Memory B cell (primary cell): ENCODE measurements at regions not wholly inside any gene's neighbourhood (a gene's known extent, or its start where the extent isn't known, plus 50 kb on each side); places are given as distances from the start of the nearest gene placed in this dataset.

Experiments
- ATAC-seq: fragments of 150-1000 bp; cut with Tn5 transposase; 2 replicates; pipeline ENCODE4 v1.10.0; 2021; ENCODE audit warnings: low read depth, mild to moderate bottlenecking, moderate library complexity
- DNase-seq, 2 donors: peaks; one replicate each; pipeline ENCODE4 v3.0.0; 2022; ENCODE audit warnings: low spot score in 2 of 2
- H3K27ac Mint-ChIP-seq: one replicate; pipeline ENCODE4 v1.8.0; 2022; ENCODE audit warnings: mild to moderate bottlenecking, moderate library complexity, mixed read lengths
- H3K27me3 Mint-ChIP-seq: one replicate; pipeline ENCODE4 v1.8.0; 2022; ENCODE audit warnings: mixed read lengths
- H3K36me3 Mint-ChIP-seq: one replicate; pipeline ENCODE4 v1.8.0; 2022; ENCODE audit warnings: mild to moderate bottlenecking, mixed read lengths
- H3K4me1 Mint-ChIP-seq: one replicate; pipeline ENCODE4 v1.8.0; 2022; ENCODE audit warnings: mixed read lengths
- H3K4me3 Mint-ChIP-seq: one replicate; pipeline ENCODE4 v1.8.0; 2022; ENCODE audit warnings: mild to moderate bottlenecking, moderate library complexity, mixed read lengths
- H3K9me3 Mint-ChIP-seq: one replicate; pipeline ENCODE4 v1.8.0; 2022; ENCODE audit warnings: mixed read lengths

- no peak overlapping the region for H3K27ac Mint-ChIP-seq
- H3K9me3 Mint-ChIP-seq, result no peaks in the 10 kb centered on the region
- H3K36me3 Mint-ChIP-seq, result no peaks in the 10 kb centered on the region
- no peak for ATAC-seq
- no peak overlapping the region for H3K4me3 Mint-ChIP-seq
- DNase-seq, result no peak
- no peaks in the 10 kb centered on the region for H3K4me1 Mint-ChIP-seq
- no peaks in the 10 kb centered on the region for H3K27me3 Mint-ChIP-seq
Observed at GRCh38 chr4:130172156-130172555, 1076.2 kb downstream of the C4orf33 start.

- Mint-ChIP-seq H3K27me3 (no peaks in the 10 kb centered on the region), H3K4me1 (no peaks in the 10 kb centered on the region), H3K4me3 (no peak overlapping the region), H3K9me3 (no peaks in the 10 kb centered on the region), H3K27ac (no peak overlapping the region), H3K36me3 (no peaks in the 10 kb centered on the region)
- ATAC-seq (no peak), DNase-seq (no peak)
Observed at GRCh38 chr4:130178106-130178505, 1082.2 kb downstream of the C4orf33 start.

GRCh38 chr4:130183096-130183495 lies 1087.1 kb downstream of the C4orf33 start:
- no peak overlapping the region for H3K4me3 Mint-ChIP-seq
- H3K27me3 Mint-ChIP-seq, result no peaks in the 10 kb centered on the region
- H3K9me3 Mint-ChIP-seq, result no peaks in the 10 kb centered on the region
- H3K36me3 Mint-ChIP-seq, result no peaks in the 10 kb centered on the region
- H3K27ac Mint-ChIP-seq, result no peak overlapping the region
- DNase-seq (no peak), ATAC-seq (no peak)
- no peaks in the 10 kb centered on the region for H3K4me1 Mint-ChIP-seq

GRCh38 chr4:130183766-130184165 lies 1087.8 kb downstream of the C4orf33 start:
- no peaks in the 10 kb centered on the region for H3K4me1 Mint-ChIP-seq
- no peaks in the 10 kb centered on the region for H3K27me3 Mint-ChIP-seq
- no peak for DNase-seq
- no peak overlapping the region for H3K4me3 Mint-ChIP-seq
- ATAC-seq, result no peak
- H3K27ac Mint-ChIP-seq, result no peak overlapping the region
- H3K9me3 Mint-ChIP-seq, result no peaks in the 10 kb centered on the region
- H3K36me3 Mint-ChIP-seq, result no peaks in the 10 kb centered on the region

- no peak for ATAC-seq
Observed at GRCh38 chr4:130185123-130185522, 1089.2 kb downstream of the C4orf33 start.

GRCh38 chr4:130186931-130187330 lies 1091.0 kb downstream of the C4orf33 start:
- no peak overlapping the region for H3K4me3 Mint-ChIP-seq
- H3K4me1 Mint-ChIP-seq, result no peaks in the 10 kb centered on the region
- DNase-seq, result no peak
- no peak overlapping the region for H3K27ac Mint-ChIP-seq
- H3K36me3 Mint-ChIP-seq, result no peaks in the 10 kb centered on the region
- H3K27me3 Mint-ChIP-seq, result no peaks in the 10 kb centered on the region
- peaks cover 4% of the 10 kb centered on the region for H3K9me3 Mint-ChIP-seq
- no peak for ATAC-seq

More at GRCh38 chr4:130185123-130185522, 1089.2 kb downstream of the C4orf33 start:
- Mint-ChIP-seq H3K9me3 (no peaks in the 10 kb centered on the region), H3K4me3 (no peak overlapping the region), H3K27me3 (no peaks in the 10 kb centered on the region), H3K27ac (no peak overlapping the region), H3K4me1 (no peaks in the 10 kb centered on the region), H3K36me3 (no peaks in the 10 kb centered on the region)
- no peak for DNase-seq

GRCh38 chr4:130187587-130187986 lies 1091.6 kb downstream of the C4orf33 start:
- Mint-ChIP-seq H3K36me3 (no peaks in the 10 kb centered on the region), H3K27ac (no peak overlapping the region), H3K27me3 (no peaks in the 10 kb centered on the region), H3K4me3 (no peak overlapping the region), H3K9me3 (peaks cover 4% of the 10 kb centered on the region), H3K4me1 (no peaks in the 10 kb centered on the region)
- DNase-seq (no peak), ATAC-seq (no peak)

GRCh38 chr4:130192787-130193186 lies 1096.8 kb downstream of the C4orf33 start:
- DNase-seq, result no peak
- no peaks in the 10 kb centered on the region for H3K36me3 Mint-ChIP-seq
- H3K27me3 Mint-ChIP-seq, result no peaks in the 10 kb centered on the region
- peaks cover 4% of the 10 kb centered on the region for H3K9me3 Mint-ChIP-seq
- no peak overlapping the region for H3K4me3 Mint-ChIP-seq
- ATAC-seq, result no peak
- H3K27ac Mint-ChIP-seq, result no peak overlapping the region
- H3K4me1 Mint-ChIP-seq, result no peaks in the 10 kb centered on the region

GRCh38 chr4:130197946-130198345 lies 1102.0 kb downstream of the C4orf33 start:
- DNase-seq (no peak), ATAC-seq (no peak)
- H3K36me3 Mint-ChIP-seq, result no peaks in the 10 kb centered on the region
- peaks cover 3% of the 10 kb centered on the region for H3K9me3 Mint-ChIP-seq
- H3K4me3 Mint-ChIP-seq, result no peak overlapping the region
- H3K4me1 Mint-ChIP-seq, result no peaks in the 10 kb centered on the region
- H3K27me3 Mint-ChIP-seq, result no peaks in the 10 kb centered on the region
- no peak overlapping the region for H3K27ac Mint-ChIP-seq

GRCh38 chr4:130203571-130203970 lies 1107.6 kb downstream of the C4orf33 start:
- H3K36me3 Mint-ChIP-seq, result no peaks in the 10 kb centered on the region
- H3K27me3 Mint-ChIP-seq, result no peaks in the 10 kb centered on the region
- peaks cover 3% of the 10 kb centered on the region for H3K9me3 Mint-ChIP-seq
- DNase-seq (no peak), ATAC-seq (no peak)
- no peak overlapping the region for H3K27ac Mint-ChIP-seq
- H3K4me1 Mint-ChIP-seq, result no peaks in the 10 kb centered on the region
- H3K4me3 Mint-ChIP-seq, result no peak overlapping the region

GRCh38 chr4:130210864-130211263 lies 1114.9 kb downstream of the C4orf33 start:
- Mint-ChIP-seq H3K4me1 (no peaks in the 10 kb centered on the region), H3K27me3 (no peaks in the 10 kb centered on the region), H3K27ac (no peak overlapping the region), H3K4me3 (no peak overlapping the region), H3K36me3 (no peaks in the 10 kb centered on the region), H3K9me3 (no peaks in the 10 kb centered on the region)
- no peak for ATAC-seq
- DNase-seq, result no peak

- Mint-ChIP-seq H3K4me3 (no peak overlapping the region), H3K4me1 (no peaks in the 10 kb centered on the region), H3K9me3 (no peaks in the 10 kb centered on the region), H3K27ac (no peak overlapping the region), H3K27me3 (no peaks in the 10 kb centered on the region), H3K36me3 (no peaks in the 10 kb centered on the region)
- ATAC-seq (no peak), DNase-seq (no peak)
Observed at GRCh38 chr4:130214268-130214667, 1118.3 kb downstream of the C4orf33 start.

GRCh38 chr4:130233377-130234047 lies 1137.6 kb downstream of the C4orf33 start:
- no peaks in the 10 kb centered on the region for H3K36me3 Mint-ChIP-seq
- no peak for DNase-seq
- H3K4me3 Mint-ChIP-seq, result peak overlapping the region; percentile 55
- no peaks in the 10 kb centered on the region for H3K9me3 Mint-ChIP-seq
- H3K27me3 Mint-ChIP-seq, result no peaks in the 10 kb centered on the region
- H3K27ac Mint-ChIP-seq, result no peak overlapping the region
- peaks cover 12% of the 10 kb centered on the region for H3K4me1 Mint-ChIP-seq
- peak; percentile 69 for ATAC-seq

GRCh38 chr4:130238121-130238520 lies 1142.2 kb downstream of the C4orf33 start:
- no peak for ATAC-seq
- Mint-ChIP-seq H3K36me3 (no peaks in the 10 kb centered on the region), H3K4me3 (no peak overlapping the region), H3K4me1 (peaks cover 12% of the 10 kb centered on the region), H3K27me3 (no peaks in the 10 kb centered on the region), H3K27ac (no peak overlapping the region), H3K9me3 (peaks cover 3% of the 10 kb centered on the region)
- no peak for DNase-seq

GRCh38 chr4:130249002-130249401 lies 1153.0 kb downstream of the C4orf33 start:
- Mint-ChIP-seq H3K9me3 (no peaks in the 10 kb centered on the region), H3K36me3 (no peaks in the 10 kb centered on the region), H3K27ac (no peak overlapping the region), H3K27me3 (no peaks in the 10 kb centered on the region), H3K4me1 (no peaks in the 10 kb centered on the region), H3K4me3 (no peak overlapping the region)
- DNase-seq (no peak), ATAC-seq (no peak)
